GM23338 (cell line): ENCODE measurements at regions not wholly inside any gene's neighbourhood (a gene's known extent, or its start where the extent isn't known, plus 50 kb on each side); places are given as distances from the start of the nearest gene placed in this dataset.

Experiments used
- ATAC-seq: fragments of 200-7000 bp; cut with Tn5 transposase; 3 replicates; pipeline ENCODE4 v1.9.1; 2020
- DNase-seq: peaks from one replicate; pipeline ENCODE4 v3.0.0-alpha.2; 2015; ENCODE audit warnings: low spot score
- H2AFZ ChIP-seq: fragments of 200-600 bp; sonication (generic); 2 replicates; pipeline ENCODE4 v1.8.0; 2016; ENCODE audit warnings: antibody characterized with exemption, mild to moderate bottlenecking, moderate library complexity
- H3F3A ChIP-seq: fragments of 200-600 bp; sonication (generic); replicated peaks from 2 replicates; pipeline ENCODE4 v1.8.0; 2017; ENCODE audit warnings: antibody characterized with exemption, mixed run types, low read depth
- H3K27ac ChIP-seq: fragments of 200-600 bp; sonication (generic); 2 replicates; pipeline ENCODE4 v1.6.1; 2016; ENCODE audit warnings: low read depth
- H3K27me3 ChIP-seq: fragments of 200-600 bp; sonication (generic); 2 replicates; pipeline ENCODE4 v1.8.0; 2016; ENCODE audit warnings: mild to moderate bottlenecking, mixed run types, moderate library complexity; ENCODE audit not compliant: insufficient read depth
- H3K36me3 ChIP-seq: fragments of 200-600 bp; sonication (generic); 2 replicates; pipeline ENCODE4 v1.8.0; 2016; ENCODE audit warnings: mild to moderate bottlenecking; ENCODE audit not compliant: insufficient read depth
- H3K4me1 ChIP-seq: fragments of 200-600 bp; sonication (generic); 2 replicates; pipeline ENCODE4 v1.8.0; 2016; ENCODE audit warnings: mild to moderate bottlenecking, moderate library complexity; ENCODE audit not compliant: insufficient read depth
- H3K4me2 ChIP-seq: fragments of 200-600 bp; sonication (generic); 2 replicates; pipeline ENCODE4 v1.7.1; 2017; ENCODE audit warnings: mixed run types
- H3K4me3 ChIP-seq: fragments of 200-600 bp; sonication (generic); 2 replicates; pipeline ENCODE4 v1.6.1; 2016; ENCODE audit warnings: mixed run types
- H3K79me2 ChIP-seq: fragments of 200-600 bp; sonication (generic); replicated peaks from 2 replicates; pipeline ENCODE4 v1.8.0; 2017; ENCODE audit warnings: mild to moderate bottlenecking; ENCODE audit not compliant: insufficient read depth
- H3K9me2 ChIP-seq: fragments of 200-600 bp; sonication (generic); 2 replicates; pipeline ENCODE4 v1.8.0; 2017; ENCODE audit not compliant: insufficient read depth
- H4K20me1 ChIP-seq: fragments of 200-600 bp; sonication (generic); replicated peaks from 2 replicates; pipeline ENCODE4 v1.8.0; 2017; ENCODE audit warnings: mild to moderate bottlenecking; ENCODE audit not compliant: insufficient read depth
- H3K27ac Mint-ChIP-seq: 2 replicates; pipeline ENCODE4 v1.8.0; 2020; ENCODE audit warnings: inconsistent platforms, mild to moderate bottlenecking, moderate library complexity, mixed read lengths
- H3K27me3 Mint-ChIP-seq: 3 replicates; pipeline ENCODE4 v1.8.0; 2022; ENCODE audit warnings: low read depth, mild to moderate bottlenecking, moderate library complexity, mixed read lengths, inconsistent platforms; ENCODE audit not compliant: insufficient read depth, poor library complexity
- H3K36me3 Mint-ChIP-seq: 3 replicates; pipeline ENCODE4 v1.8.0; 2021; ENCODE audit warnings: low read depth, mild to moderate bottlenecking, inconsistent platforms, moderate library complexity, mixed read lengths
- H3K4me1 Mint-ChIP-seq: 3 replicates; pipeline ENCODE4 v1.8.0; 2020; ENCODE audit warnings: mild to moderate bottlenecking, inconsistent platforms, mixed read lengths
- H3K4me3 Mint-ChIP-seq: 3 replicates; pipeline ENCODE4 v1.8.0; 2021; ENCODE audit warnings: moderate library complexity, mild to moderate bottlenecking, inconsistent platforms, mixed read lengths
- H3K9me3 Mint-ChIP-seq: 3 replicates; pipeline ENCODE4 v1.8.0; 2020; ENCODE audit warnings: moderate library complexity, mild to moderate bottlenecking, inconsistent platforms, mixed read lengths
- CREB1 ChIP-seq: fragments of 250-450 bp; sonication (Bioruptor Pico); IDR thresholded peaks from 2 replicates; pipeline ENCODE4 v1.5.0; 2020; ENCODE audit warnings: low read depth, mild to moderate bottlenecking, moderate library complexity
- JUNB ChIP-seq: IDR thresholded peaks from one replicate; pipeline ENCODE4 v1.6.1; 2016; ENCODE audit warnings: antibody characterized with exemption; ENCODE audit not compliant: unreplicated experiment
- POLR2AphosphoS5 ChIP-seq: IDR thresholded peaks from 2 replicates; pipeline ENCODE4 v1.6.1; 2016; ENCODE audit warnings: antibody characterized with exemption, low read depth
- REST ChIP-seq: IDR thresholded peaks from one replicate; pipeline ENCODE4 v1.6.1; 2018; ENCODE audit warnings: antibody characterized with exemption; ENCODE audit not compliant: unreplicated experiment
- STAT1 ChIP-seq: IDR thresholded peaks from one replicate; pipeline ENCODE4 v1.6.1; 2016; ENCODE audit warnings: antibody characterized with exemption; ENCODE audit not compliant: unreplicated experiment
- ZNF114 ChIP-seq: fragments of 250-450 bp; sonication (Bioruptor Pico); IDR thresholded peaks from 2 replicates; pipeline ENCODE4 v1.5.0; 2020; ENCODE audit warnings: mild to moderate bottlenecking, moderate library complexity
- ZNF462 ChIP-seq: fragments of 250-450 bp; sonication (Bioruptor Pico); IDR thresholded peaks from 2 replicates; pipeline ENCODE4 v1.5.0; 2020; ENCODE audit warnings: mild to moderate bottlenecking, moderate library complexity

- peak overlapping the region; percentile 4; the same call in 1 of the 2 replicates for H3K27ac ChIP-seq
- H3K27me3 ChIP-seq, result no peaks in the 10 kb centered on the region
- 0 out of 2 replicates have a peak, but pooled peaks cover under 1% of the 10 kb centered on the region for H3K36me3 ChIP-seq
- Mint-ChIP-seq H3K36me3 (peaks cover 6% of the 10 kb centered on the region; the same call in 2 of the 3 replicates), H3K4me3 (no peak overlapping the region), H3K27me3 (no peaks in the 10 kb centered on the region), H3K9me3 (peaks cover 6% of the 10 kb centered on the region), H3K4me1 (peaks cover 31% of the 10 kb centered on the region), H3K27ac (no peak overlapping the region)
- no peak overlapping the region for H3K4me2 ChIP-seq
- peak overlapping the region; percentile 69; the same call in 1 of the 2 replicates for H2AFZ ChIP-seq
- no peaks in the 10 kb centered on the region for H4K20me1 ChIP-seq
- ATAC-seq (no peak), DNase-seq (no peak)
- peaks cover 32% of the 10 kb centered on the region for H3K4me1 ChIP-seq
- H3K9me2 ChIP-seq, result no peaks in the 10 kb centered on the region
- H3K4me3 ChIP-seq, result no peak overlapping the region
- no peak for TF ChIP-seq CREB1
- TF ChIP-seq ZNF462, result no peak
- no peak for TF ChIP-seq JUNB
- H3K79me2 ChIP-seq, result no peaks in the 10 kb centered on the region
- peaks cover 3% of the 10 kb centered on the region; the same call in 1 of the 2 replicates for H3F3A ChIP-seq
These were observed 159.8 kb upstream of the JADE1 start for GRCh38 chr4:128649575-128650205.

GRCh38 chr4:128649161-128649560 is 160.3 kb upstream of the JADE1 start:
- Mint-ChIP-seq H3K9me3 (peaks cover under 1% of the 10 kb centered on the region), H3K27ac (no peak overlapping the region; the same call in 1 of the 2 replicates), H3K36me3 (peaks cover under 1% of the 10 kb centered on the region; the same call in 2 of the 3 replicates), H3K27me3 (no peaks in the 10 kb centered on the region), H3K4me1 (peaks cover 30% of the 10 kb centered on the region), H3K4me3 (no peak overlapping the region)
- Histone ChIP-seq H3F3A (no peaks in the 10 kb centered on the region; the same call in 1 of the 2 replicates), H2AFZ (peak overlapping the region; percentile 69; the same call in 1 of the 2 replicates), H3K27me3 (no peaks in the 10 kb centered on the region), H3K9me2 (no peaks in the 10 kb centered on the region), H3K4me3 (no peak overlapping the region), H4K20me1 (no peaks in the 10 kb centered on the region), H3K27ac (peak overlapping the region; percentile 4; the same call in 1 of the 2 replicates), H3K4me1 (peaks cover 32% of the 10 kb centered on the region), H3K79me2 (no peaks in the 10 kb centered on the region), H3K36me3 (no peaks in the 10 kb centered on the region), H3K4me2 (no peak overlapping the region)
- TF ChIP-seq ZNF114 (CRISPR knock-in tag), result no peak
- TF ChIP-seq POLR2AphosphoS5, result no peak
- no peak for TF ChIP-seq REST
- no peak for TF ChIP-seq STAT1
- ATAC-seq (no peak), DNase-seq (no peak)
